T-helper 9 cell (primary cell): ENCODE measurements at regions not wholly inside any gene's neighbourhood (a gene's known extent, or its start where the extent isn't known, plus 50 kb on each side); places are given as distances from the start of the nearest gene placed in this dataset.

Source experiments
- DNase-seq: peaks from one replicate; pipeline ENCODE4 v3.0.0-alpha.2; 2020

- DNase-seq = no peak
These were observed 313.0 kb upstream of the SLC7A11 start for GRCh38 chr4:138555108-138555507.

DNA sequence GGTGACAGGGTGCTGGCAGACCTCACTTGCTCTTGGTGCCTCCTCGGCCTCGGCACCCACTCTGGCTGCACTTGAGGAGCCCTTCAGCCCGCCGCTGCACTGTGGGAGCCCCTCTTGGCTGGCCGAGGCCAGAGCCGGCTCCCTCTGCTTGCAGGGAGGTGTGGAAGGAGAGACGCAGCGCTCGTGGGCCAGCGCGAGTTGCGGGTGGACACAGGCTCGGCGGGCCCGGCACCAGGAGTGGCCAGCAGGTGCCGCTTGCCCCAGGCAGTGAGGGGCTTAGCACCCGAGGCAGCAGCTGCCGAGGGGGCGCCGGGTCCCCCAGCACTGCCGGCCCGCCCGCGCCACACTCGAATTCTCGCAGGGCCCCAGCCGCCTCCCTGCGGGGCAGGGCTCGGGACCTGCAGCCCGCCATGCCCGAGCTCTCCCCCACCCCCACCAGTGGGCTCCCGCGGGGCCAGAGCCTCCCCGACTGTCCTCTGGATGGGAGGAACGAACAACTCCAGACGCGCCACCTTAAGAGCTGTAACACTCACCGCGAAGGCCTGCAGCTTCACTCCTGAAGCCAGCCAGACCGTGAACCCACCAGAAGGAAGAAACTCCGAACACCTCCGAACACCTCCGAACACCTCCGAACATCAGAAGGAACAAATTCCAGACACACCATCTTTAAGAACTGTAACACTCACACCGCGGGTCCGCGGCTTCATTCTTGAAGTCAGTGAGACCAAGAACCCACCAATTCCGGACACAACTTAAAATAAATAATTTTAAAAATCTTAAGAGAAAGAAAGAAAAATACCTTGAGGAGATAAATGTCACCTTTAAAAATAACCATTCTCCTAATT is 311.1 kb upstream of the SLC7A11 start:
- DNase-seq = no peak

GRCh38 chr4:138542191-138542776 is 300.1 kb upstream of the SLC7A11 start:
- no peak for DNase-seq

GRCh38 chr4:138540056-138540800 is 298.1 kb upstream of the SLC7A11 start:
- no peak for DNase-seq

- DNase-seq = no peak
These were observed 296.6 kb upstream of the SLC7A11 start for GRCh38 chr4:138538743-138539142.

DNA sequence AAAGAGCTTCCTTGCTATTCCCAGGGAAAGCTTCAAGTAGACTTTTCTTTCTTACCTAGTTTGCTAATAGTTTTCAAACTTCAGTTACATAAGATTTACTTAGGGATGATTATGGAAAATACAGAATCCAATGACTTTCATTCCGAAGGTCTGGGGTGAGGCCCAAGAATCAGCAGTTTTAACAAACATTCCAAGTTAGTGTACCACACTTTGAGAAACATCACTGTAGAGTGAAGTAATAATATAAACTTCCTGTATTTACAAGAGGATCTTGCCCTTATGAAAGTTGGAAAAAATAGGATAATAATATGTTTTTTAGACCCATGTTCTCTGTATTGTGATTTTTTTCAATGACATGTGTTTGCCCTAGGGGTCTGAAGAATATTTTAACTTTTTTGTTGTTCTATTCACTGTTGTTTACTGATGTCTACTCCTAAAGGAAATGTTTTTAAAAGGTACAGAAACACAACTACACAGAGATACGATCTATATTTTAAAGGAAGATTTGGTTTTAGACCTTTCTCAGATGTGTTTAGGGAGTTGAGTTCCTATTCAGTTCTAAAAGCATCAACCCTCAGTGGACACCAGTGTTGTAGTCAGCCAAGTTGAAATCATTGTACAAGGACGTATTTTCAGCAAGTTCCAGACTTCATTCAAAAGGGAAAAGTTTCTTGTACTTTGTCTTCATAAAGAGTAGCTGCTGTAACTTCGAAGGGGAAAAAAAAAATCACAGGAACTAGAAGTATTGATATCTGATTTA is 295.8 kb upstream of the SLC7A11 start:
- no peak for DNase-seq

DNA sequence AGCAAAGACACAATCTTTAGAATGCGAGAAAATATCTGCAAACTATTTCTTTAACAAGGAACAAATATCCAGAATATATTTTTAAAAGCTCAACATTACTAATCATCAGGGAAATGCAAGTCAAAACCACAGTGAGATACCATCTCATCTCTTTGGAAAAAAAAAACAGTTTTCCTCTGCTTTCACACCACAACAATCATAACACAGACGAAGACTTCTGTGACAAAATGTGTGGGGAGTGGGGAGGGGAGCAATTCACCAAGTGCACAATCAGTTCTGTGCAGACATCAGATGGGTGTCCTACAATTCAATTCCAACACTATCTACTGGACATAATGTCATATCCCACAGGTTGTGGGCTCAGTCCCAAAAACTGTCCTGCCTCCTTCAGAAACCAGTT is 293.2 kb upstream of the SLC7A11 start:
- DNase-seq = no peak

DNA sequence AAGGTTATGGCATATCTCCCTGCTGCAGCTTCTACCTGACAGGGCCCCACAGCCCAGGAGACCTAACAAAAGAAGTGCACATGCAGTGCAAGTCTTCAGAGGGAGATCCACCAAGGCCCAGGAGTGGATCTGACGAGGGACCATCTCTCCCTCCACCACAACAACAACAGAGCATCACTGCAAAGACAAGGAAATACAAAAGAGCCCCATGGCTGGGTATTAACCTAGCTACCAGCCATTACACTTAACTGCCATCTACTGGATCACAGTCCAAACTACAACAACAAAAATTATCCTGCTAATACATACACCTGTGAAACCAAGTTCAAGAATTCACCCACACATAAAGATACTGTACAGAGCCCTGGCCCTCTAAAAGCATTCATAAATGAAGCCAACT is 280.2 kb upstream of the SLC7A11 start:
- no peak for DNase-seq

DNA sequence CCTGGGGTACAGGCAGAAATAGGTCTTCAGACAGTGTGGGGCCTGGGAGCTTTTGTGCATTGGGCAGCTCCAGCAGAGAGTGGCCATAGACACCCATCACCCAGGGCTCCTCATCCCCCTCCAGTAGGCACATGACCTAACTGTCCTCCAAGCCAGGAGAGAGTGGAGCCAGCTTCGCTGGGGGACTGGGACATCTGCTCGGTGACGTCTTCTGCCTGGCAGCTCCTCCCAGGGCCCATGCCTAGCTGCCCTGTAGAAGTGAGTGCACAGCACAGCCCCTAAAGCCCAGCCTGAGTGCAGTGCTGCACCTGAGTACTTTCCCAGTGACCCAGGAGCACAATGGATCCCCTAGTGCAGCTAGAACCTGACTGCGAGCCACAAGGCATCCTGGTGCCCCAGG is 279.7 kb upstream of the SLC7A11 start:
- DNase-seq = no peak

GRCh38 chr4:138519436-138519835 is 277.3 kb upstream of the SLC7A11 start:
- no peak for DNase-seq

- no peak for DNase-seq
These were observed 271.4 kb upstream of the SLC7A11 start for GRCh38 chr4:138513535-138513934.

GRCh38 chr4:138512756-138513155 is 270.6 kb upstream of the SLC7A11 start:
- no peak for DNase-seq

DNA sequence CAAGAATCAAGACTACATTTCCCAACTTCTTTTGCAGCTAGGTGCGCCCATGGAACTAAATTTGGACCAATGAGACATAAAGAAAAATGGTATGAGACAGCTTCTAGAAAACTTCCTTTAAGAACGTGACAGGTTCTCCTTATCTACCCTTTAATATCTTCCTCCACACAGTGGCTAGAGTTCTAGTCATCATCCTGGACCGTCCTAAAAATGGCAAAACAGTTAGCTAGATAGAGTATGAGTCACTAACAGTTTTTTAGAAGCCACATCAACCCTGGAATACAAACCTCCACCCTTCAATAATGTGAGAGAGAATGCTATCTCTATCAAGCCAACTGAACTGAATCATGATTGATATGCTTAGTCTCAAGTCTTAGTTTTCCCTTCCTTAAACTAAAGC is 267.9 kb upstream of the SLC7A11 start:
- DNase-seq = no peak

DNA sequence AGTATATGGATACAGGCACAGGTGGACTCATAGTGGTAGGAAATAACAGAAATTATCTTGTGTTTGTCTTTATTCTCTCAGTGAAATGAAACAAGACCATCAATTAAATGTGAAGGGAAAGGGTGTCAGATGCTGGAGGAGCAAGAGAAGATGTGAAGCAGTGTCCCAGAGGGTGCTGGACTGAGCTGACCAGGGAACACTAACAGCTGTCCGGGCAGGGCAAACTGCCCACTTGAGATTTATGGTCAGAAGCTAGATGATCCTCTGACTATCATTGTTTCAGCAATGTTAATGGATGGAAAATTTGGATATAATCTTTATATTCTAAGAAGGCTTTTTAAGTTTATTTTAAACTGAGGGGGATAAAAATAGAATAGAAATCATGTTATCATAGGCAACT is 267.2 kb upstream of the SLC7A11 start:
- DNase-seq = no peak

GRCh38 chr4:138507522-138507921 is 265.4 kb upstream of the SLC7A11 start:
- no peak for DNase-seq

GRCh38 chr4:138501614-138502013 is 259.5 kb upstream of the SLC7A11 start:
- no peak for DNase-seq

DNA sequence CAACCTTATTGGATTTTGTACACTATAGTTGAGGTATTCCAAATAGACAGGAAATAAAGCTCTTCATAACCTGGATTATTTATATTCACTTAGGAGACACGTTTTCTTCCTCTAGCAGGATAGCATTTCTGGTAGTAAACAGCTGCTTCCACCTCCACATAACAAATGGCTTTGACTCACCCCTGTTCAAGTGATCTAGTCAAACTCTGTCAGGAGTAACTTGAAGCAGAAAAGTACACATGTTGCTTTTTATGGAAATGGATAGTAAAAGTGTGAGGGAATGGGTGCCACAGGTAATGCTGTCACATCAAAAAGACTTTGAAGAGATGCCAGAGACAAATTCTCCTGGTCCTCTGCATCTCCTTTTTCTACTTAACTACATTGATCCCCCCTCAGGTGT is 258.7 kb upstream of the SLC7A11 start:
- no peak for DNase-seq

DNA sequence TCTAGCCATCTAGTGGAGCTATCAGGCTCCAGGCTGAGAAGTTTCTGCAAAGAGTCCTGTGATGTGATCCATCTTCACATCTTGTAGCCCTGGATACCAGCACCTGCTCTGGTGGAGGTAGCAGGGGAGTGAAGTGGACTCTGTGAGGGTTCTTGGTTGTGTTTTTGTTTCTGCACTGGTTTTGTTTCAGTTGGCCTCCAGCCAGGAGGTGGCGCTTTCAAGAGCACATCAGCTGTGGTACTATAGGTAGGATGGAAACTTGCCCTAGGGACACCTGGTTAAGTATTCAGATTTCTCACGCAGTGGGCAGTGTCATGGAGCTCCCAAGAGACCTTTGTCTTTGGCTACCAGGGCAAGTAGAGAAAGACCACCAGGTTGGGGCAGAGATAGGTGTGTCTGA is 257.5 kb upstream of the SLC7A11 start:
- no peak for DNase-seq

DNA sequence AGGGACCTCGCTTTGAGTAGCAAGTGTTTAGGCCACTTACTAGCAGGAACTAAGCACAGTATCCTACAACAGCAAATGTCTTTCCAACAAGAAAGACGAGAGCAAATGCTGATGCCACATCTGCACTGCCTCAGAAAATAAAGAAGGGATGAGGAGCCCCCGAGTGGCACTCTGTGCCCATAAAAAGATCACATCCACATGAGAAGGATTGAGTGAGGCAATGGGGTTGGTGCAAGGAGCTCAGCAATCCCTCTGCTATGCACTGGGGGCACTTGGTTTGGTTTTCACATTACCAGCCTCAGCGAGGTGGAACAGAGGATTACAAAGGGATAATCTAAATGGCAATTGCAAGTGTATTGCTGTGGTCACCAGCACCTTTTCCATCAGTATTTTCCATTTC is 252.8 kb upstream of the SLC7A11 start:
- no peak for DNase-seq

DNA sequence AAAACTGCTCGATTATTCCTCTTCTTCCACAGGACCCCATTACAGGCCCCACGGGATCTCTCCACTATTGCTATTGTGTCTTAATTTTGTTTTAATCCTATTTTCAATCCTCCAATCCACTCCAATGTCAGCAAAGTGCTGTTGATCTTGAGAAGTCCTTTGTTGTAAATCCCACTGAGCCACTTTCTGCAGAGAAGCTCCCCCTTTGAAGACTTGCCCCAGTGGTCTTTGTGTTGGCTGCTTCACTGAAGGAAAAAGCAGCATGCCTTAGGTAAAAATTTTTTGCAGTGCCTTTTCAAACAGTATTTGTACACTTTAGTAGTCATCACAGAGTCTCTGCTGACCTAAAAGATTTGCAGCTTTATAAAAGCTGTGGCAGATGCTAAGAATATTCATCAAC is 252.0 kb upstream of the SLC7A11 start:
- no peak for DNase-seq

GRCh38 chr4:138492176-138492575 is 250.0 kb upstream of the SLC7A11 start:
- no peak for DNase-seq

- DNase-seq = no peak
These were observed 246.4 kb upstream of the SLC7A11 start for GRCh38 chr4:138488533-138488932.

DNA sequence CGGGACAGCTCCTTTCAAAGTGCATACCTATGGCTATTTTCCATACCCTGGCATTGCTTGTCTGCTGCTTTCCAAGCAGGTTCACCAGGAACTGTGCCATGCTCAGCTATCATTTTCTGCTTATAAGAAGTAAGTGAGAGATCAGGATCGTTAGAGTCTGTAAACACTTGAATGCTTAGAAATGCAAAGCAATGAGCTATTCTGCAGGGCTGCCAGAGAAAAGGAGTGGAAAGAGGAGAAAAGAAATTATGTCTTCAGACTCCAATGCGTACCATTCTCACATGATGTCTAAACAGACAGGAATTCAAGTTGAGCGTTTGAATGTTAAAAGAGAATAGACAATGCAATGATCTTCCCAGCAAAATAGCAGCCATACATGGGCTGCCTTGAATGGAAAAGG is 245.5 kb upstream of the SLC7A11 start:
- DNase-seq = no peak
